Astrocyte (in vitro differentiated cells and primary cell): ENCODE measurements at regions not wholly inside any gene's neighbourhood (a gene's known extent, or its start where the extent isn't known, plus 50 kb on each side); places are given as distances from the start of the nearest gene placed in this dataset.

Experiments used
- DNase-seq: peaks from one replicate; pipeline ENCODE4 v3.0.0-alpha.2; 2010; ENCODE audit warnings: low read depth
- FAIRE-seq: peaks from 2 replicates; lab custom pipeline; 2011; peaks lifted over from hg19 to GRCh38; lab: Jason Lieb, UNC
- H2AFZ ChIP-seq: 2 replicates; pipeline ENCODE4 v1.6.0; 2012; ENCODE audit warnings: low read depth, low read length, inconsistent platforms
- H3K27ac ChIP-seq: 2 replicates; pipeline ENCODE4 v1.5.1; 2011; ENCODE audit warnings: low read depth, low read length, inconsistent platforms
- H3K27me3 ChIP-seq: 2 replicates; pipeline ENCODE4 v1.6.0; 2011; ENCODE audit warnings: low read length, inconsistent platforms; ENCODE audit not compliant: insufficient read depth
- H3K36me3 ChIP-seq: 2 replicates; pipeline ENCODE4 v1.5.1; 2011; ENCODE audit warnings: low read length, inconsistent platforms; ENCODE audit not compliant: insufficient read depth
- H3K4me1 ChIP-seq: 2 replicates; pipeline ENCODE4 v1.5.1; 2011; ENCODE audit warnings: low read length, inconsistent platforms; ENCODE audit not compliant: insufficient read depth
- H3K4me2 ChIP-seq: 2 replicates; pipeline ENCODE4 v1.6.0; 2012; ENCODE audit warnings: low read length, inconsistent platforms
- H3K4me3 ChIP-seq: 2 replicates; pipeline ENCODE4 v1.5.1; 2011; ENCODE audit warnings: low read depth, mild to moderate bottlenecking, low read length, inconsistent platforms; ENCODE audit not compliant: insufficient read depth
- H3K79me2 ChIP-seq: 2 replicates; pipeline ENCODE4 v1.6.0; 2012; ENCODE audit warnings: mild to moderate bottlenecking, low read length, inconsistent platforms; ENCODE audit not compliant: insufficient read depth
- H3K9ac ChIP-seq: 2 replicates; pipeline ENCODE4 v1.6.0; 2012; ENCODE audit warnings: mild to moderate bottlenecking, low read length, inconsistent platforms
- H3K9me3 ChIP-seq: 2 replicates; pipeline ENCODE4 v1.5.1; 2012; ENCODE audit warnings: low read depth, mild to moderate bottlenecking, low read length, inconsistent platforms; ENCODE audit not compliant: insufficient read depth
- H4K20me1 ChIP-seq: 2 replicates; pipeline ENCODE4 v1.6.0; 2012; ENCODE audit warnings: low read length, inconsistent platforms; ENCODE audit not compliant: insufficient read depth
- H3K27ac Mint-ChIP-seq: one replicate; pipeline ENCODE4 v1.8.0; 2021; ENCODE audit warnings: mild to moderate bottlenecking, mixed read lengths; ENCODE audit not compliant: unreplicated experiment
- H3K27me3 Mint-ChIP-seq: one replicate; pipeline ENCODE4 v1.8.0; 2021; ENCODE audit warnings: low read depth, mixed read lengths; ENCODE audit not compliant: unreplicated experiment
- H3K36me3 Mint-ChIP-seq: one replicate; pipeline ENCODE4 v1.8.0; 2021; ENCODE audit warnings: low read depth, mixed read lengths; ENCODE audit not compliant: unreplicated experiment
- H3K4me1 Mint-ChIP-seq: one replicate; pipeline ENCODE4 v1.8.0; 2021; ENCODE audit warnings: low read depth, mixed read lengths; ENCODE audit not compliant: unreplicated experiment
- H3K4me3 Mint-ChIP-seq: one replicate; pipeline ENCODE4 v1.8.0; 2021; ENCODE audit warnings: mild to moderate bottlenecking, moderate library complexity, mixed read lengths; ENCODE audit not compliant: unreplicated experiment
- H3K9me3 Mint-ChIP-seq: one replicate; pipeline ENCODE4 v1.8.0; 2021; ENCODE audit warnings: mild to moderate bottlenecking, mixed read lengths; ENCODE audit not compliant: unreplicated experiment
- CTCF ChIP-seq: IDR thresholded peaks from 2 replicates; pipeline ENCODE4 v1.5.1; 2011; ENCODE audit warnings: low read depth, mild to moderate bottlenecking, inconsistent platforms, low read length, moderate library complexity; ENCODE audit not compliant: insufficient read depth
- EZH2 ChIP-seq: IDR thresholded peaks from 2 replicates; pipeline ENCODE4 v1.6.1; 2012; ENCODE audit warnings: mild to moderate bottlenecking, low read length, inconsistent platforms; ENCODE audit not compliant: insufficient read depth

GRCh38 chr2:128777196-128778035 lies 458.7 kb upstream of the HS6ST1 start:
- Histone ChIP-seq H3K36me3 (no peaks in the 10 kb centered on the region), H3K4me1 (no peaks in the 10 kb centered on the region), H2AFZ (no peak overlapping the region), H4K20me1 (no peaks in the 10 kb centered on the region), H3K9ac (no peak overlapping the region), H3K9me3 (no peaks in the 10 kb centered on the region), H3K27ac (no peak overlapping the region), H3K4me3 (no peak overlapping the region), H3K27me3 (no peaks in the 10 kb centered on the region), H3K4me2 (no peak overlapping the region), H3K79me2 (no peaks in the 10 kb centered on the region)
- Mint-ChIP-seq H3K4me3 (no peak overlapping the region), H3K36me3 (no peaks in the 10 kb centered on the region), H3K27me3 (peaks cover 39% of the 10 kb centered on the region), H3K9me3 (peaks cover 2% of the 10 kb centered on the region), H3K4me1 (peaks cover 3% of the 10 kb centered on the region), H3K27ac (peak overlapping the region; percentile 67)
- DNase-seq = no peak
- no peak for TF ChIP-seq EZH2
- TF ChIP-seq CTCF = no peak
- no peak for FAIRE-seq

- H3K36me3 ChIP-seq = no peaks in the 10 kb centered on the region
- Mint-ChIP-seq H3K4me1 (peaks cover 3% of the 10 kb centered on the region), H3K4me3 (no peak overlapping the region), H3K36me3 (no peaks in the 10 kb centered on the region), H3K27ac (no peak overlapping the region), H3K27me3 (peaks cover 40% of the 10 kb centered on the region), H3K9me3 (peaks cover 2% of the 10 kb centered on the region)
- no peaks in the 10 kb centered on the region for H3K4me1 ChIP-seq
- no peaks in the 10 kb centered on the region for H4K20me1 ChIP-seq
- no peak overlapping the region for H3K9ac ChIP-seq
- H3K27me3 ChIP-seq = no peaks in the 10 kb centered on the region
- no peaks in the 10 kb centered on the region for H3K79me2 ChIP-seq
- no peaks in the 10 kb centered on the region for H3K9me3 ChIP-seq
- no peak overlapping the region for H3K4me3 ChIP-seq
- DNase-seq (no peak), FAIRE-seq (no peak)
- H3K27ac ChIP-seq = no peak overlapping the region
- TF ChIP-seq EZH2 (no peak), CTCF (no peak)
- no peak overlapping the region for H3K4me2 ChIP-seq
- no peak overlapping the region for H2AFZ ChIP-seq
Measured at GRCh38 chr2:128778843-128779242, 460.2 kb upstream of the HS6ST1 start.
